Smooth muscle cell (in vitro differentiated cells): ENCODE measurements at regions not wholly inside any gene's neighbourhood (a gene's known extent, or its start where the extent isn't known, plus 50 kb on each side); places are given as distances from the start of the nearest gene placed in this dataset.

ENCODE experiments used
- DNase-seq: peaks from one replicate; lab custom pipeline; 2025; ENCODE audit not compliant: unreplicated experiment; lab: John Stamatoyannopoulos, UW
- H2AFZ ChIP-seq: fragments of 200-600 bp; sonication (generic); 2 replicates; pipeline ENCODE4 v1.6.0; 2016; ENCODE audit warnings: antibody characterized with exemption, low read depth, mild to moderate bottlenecking
- H3F3A ChIP-seq: fragments of 200-600 bp; sonication (generic); 2 replicates; pipeline ENCODE4 v1.6.0; 2017; ENCODE audit warnings: antibody characterized with exemption, low read depth
- H3K27ac ChIP-seq: fragments of 200-600 bp; sonication (generic); 2 replicates; pipeline ENCODE4 v1.5.1; 2016; ENCODE audit warnings: low read depth, mild to moderate bottlenecking
- H3K27me3 ChIP-seq: fragments of 200-600 bp; sonication (generic); 2 replicates; pipeline ENCODE4 v1.6.1; 2016; ENCODE audit warnings: low read depth, mild to moderate bottlenecking
- H3K36me3 ChIP-seq: fragments of 200-600 bp; sonication (generic); 2 replicates; pipeline ENCODE4 v1.5.1; 2016; ENCODE audit warnings: low read depth
- H3K4me1 ChIP-seq: fragments of 200-600 bp; sonication (generic); 2 replicates; pipeline ENCODE4 v1.5.1; 2016; ENCODE audit warnings: low read depth
- H3K4me2 ChIP-seq: fragments of 200-600 bp; sonication (generic); 2 replicates; pipeline ENCODE4 v1.6.0; 2016; ENCODE audit warnings: mild to moderate bottlenecking
- H3K4me3 ChIP-seq: fragments of 200-600 bp; sonication (generic); 2 replicates; pipeline ENCODE4 v1.5.1; 2016; ENCODE audit warnings: mild to moderate bottlenecking
- H3K79me2 ChIP-seq: fragments of 200-600 bp; sonication (generic); 2 replicates; pipeline ENCODE4 v1.6.0; 2016; ENCODE audit warnings: low read depth, mild to moderate bottlenecking
- H3K9ac ChIP-seq: fragments of 200-600 bp; sonication (generic); 2 replicates; pipeline ENCODE4 v1.6.0; 2016; ENCODE audit warnings: low read depth
- H3K9me3 ChIP-seq: fragments of 200-600 bp; sonication (generic); replicated peaks from 2 replicates; pipeline ENCODE4 v1.5.1; 2016; ENCODE audit warnings: low read depth
- H4K20me1 ChIP-seq: fragments of 200-600 bp; sonication (generic); 2 replicates; pipeline ENCODE4 v1.6.0; 2016; ENCODE audit warnings: low read depth
- WGBS: methylation state at CpG from one replicate; pipeline ENCODE4 v1.1.7; 2016; ENCODE audit warnings: low lambda C conversion rate; 5-methylcytosine and 5-hydroxymethylcytosine counted together
- TF ChIP-seq, protein P1 (sequence below): fragments of 200-600 bp; sonication (generic); IDR thresholded peaks from 2 replicates; pipeline ENCODE4 v1.5.1; 2017; ENCODE audit warnings: borderline replicate concordance, mild to moderate bottlenecking, antibody characterized with exemption; ENCODE audit not compliant: insufficient read depth, poor library complexity, severe bottlenecking

DNA sequence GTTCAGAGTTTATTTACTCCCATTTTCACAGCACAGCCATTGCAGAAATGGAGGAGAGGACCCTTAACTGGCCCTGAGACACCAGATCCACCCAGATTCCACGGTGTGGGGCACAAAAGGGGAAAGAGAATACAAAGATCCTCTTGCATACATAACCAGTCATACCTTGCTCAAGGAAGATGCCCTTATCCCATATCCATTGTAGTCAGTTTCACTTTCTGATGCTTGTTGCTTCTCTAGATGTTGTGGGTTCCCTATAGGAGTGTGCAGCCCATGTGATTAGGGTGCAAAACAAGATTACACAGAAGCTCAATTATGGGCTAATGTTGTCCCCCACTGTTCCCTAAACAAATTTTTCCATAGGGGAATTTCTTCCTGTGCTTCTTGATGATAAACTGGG, 1309.0 kb upstream of the PABPC4L start:
- no peak overlapping the region for H3K27ac ChIP-seq
- WGBS, result 100% methylated on average over 1 of the region's 1 CpG
- H3K9ac ChIP-seq, result no peak overlapping the region
- no peaks in the 10 kb centered on the region for H4K20me1 ChIP-seq
- no peak overlapping the region for H3K4me3 ChIP-seq
- no peaks in the 10 kb centered on the region for H3K27me3 ChIP-seq
- H2AFZ ChIP-seq, result no peak overlapping the region
- TF ChIP-seq, protein P1, sequence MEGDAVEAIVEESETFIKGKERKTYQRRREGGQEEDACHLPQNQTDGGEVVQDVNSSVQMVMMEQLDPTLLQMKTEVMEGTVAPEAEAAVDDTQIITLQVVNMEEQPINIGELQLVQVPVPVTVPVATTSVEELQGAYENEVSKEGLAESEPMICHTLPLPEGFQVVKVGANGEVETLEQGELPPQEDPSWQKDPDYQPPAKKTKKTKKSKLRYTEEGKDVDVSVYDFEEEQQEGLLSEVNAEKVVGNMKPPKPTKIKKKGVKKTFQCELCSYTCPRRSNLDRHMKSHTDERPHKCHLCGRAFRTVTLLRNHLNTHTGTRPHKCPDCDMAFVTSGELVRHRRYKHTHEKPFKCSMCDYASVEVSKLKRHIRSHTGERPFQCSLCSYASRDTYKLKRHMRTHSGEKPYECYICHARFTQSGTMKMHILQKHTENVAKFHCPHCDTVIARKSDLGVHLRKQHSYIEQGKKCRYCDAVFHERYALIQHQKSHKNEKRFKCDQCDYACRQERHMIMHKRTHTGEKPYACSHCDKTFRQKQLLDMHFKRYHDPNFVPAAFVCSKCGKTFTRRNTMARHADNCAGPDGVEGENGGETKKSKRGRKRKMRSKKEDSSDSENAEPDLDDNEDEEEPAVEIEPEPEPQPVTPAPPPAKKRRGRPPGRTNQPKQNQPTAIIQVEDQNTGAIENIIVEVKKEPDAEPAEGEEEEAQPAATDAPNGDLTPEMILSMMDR, result no peak
- no peak for DNase-seq
- H3K4me2 ChIP-seq, result no peak overlapping the region
- no peaks in the 10 kb centered on the region for H3K4me1 ChIP-seq
- no peaks in the 10 kb centered on the region for H3F3A ChIP-seq
- H3K36me3 ChIP-seq, result no peaks in the 10 kb centered on the region
- H3K9me3 ChIP-seq, result no peaks in the 10 kb centered on the region
- no peaks in the 10 kb centered on the region for H3K79me2 ChIP-seq

DNA sequence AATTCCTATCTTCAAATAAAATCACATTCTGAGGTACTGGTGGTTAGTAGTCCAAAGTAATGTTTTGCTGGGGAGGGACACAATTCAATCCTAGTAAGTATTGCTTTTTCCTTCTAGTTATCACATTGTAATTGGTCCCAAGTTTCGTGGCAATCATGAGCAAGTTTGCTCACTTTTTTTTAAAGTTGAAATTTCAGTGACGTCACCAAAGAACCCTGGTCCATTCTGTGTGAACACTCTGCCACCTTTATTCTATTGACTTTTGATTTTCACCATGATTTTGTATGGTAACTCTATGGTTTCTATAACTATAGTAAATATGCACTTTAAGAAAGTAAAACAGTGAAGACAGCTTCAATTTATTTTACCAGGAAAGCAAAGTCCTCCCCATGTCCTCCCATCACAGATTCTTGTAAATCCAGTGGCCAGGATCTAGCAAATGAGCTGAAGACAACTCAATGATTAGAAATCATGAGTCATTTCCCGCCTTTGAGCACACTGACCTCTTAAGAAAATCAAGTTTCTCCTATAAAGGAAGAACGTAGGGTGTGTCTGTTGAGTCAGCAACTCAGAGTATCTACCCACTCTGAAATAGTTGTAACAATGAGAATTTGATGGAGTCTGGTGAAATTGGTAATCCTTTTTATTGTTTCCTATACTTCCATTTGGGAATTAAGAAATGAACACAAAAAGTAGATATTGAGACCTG, 1306.6 kb upstream of the PABPC4L start:
- Histone ChIP-seq H3K4me2 (no peak overlapping the region), H3K9ac (no peak overlapping the region), H3K4me3 (no peak overlapping the region), H2AFZ (peak overlapping the region; percentile 1), H3K27ac (no peak overlapping the region), H3K79me2 (no peaks in the 10 kb centered on the region), H3K4me1 (no peaks in the 10 kb centered on the region), H3F3A (no peaks in the 10 kb centered on the region), H3K27me3 (no peaks in the 10 kb centered on the region), H3K36me3 (no peaks in the 10 kb centered on the region), H4K20me1 (no peaks in the 10 kb centered on the region), H3K9me3 (no peaks in the 10 kb centered on the region)
- DNase-seq, result no peak
- 59% methylated on average over 4 of the region's 4 CpGs for WGBS
- TF ChIP-seq, protein P1, result no peak

DNA sequence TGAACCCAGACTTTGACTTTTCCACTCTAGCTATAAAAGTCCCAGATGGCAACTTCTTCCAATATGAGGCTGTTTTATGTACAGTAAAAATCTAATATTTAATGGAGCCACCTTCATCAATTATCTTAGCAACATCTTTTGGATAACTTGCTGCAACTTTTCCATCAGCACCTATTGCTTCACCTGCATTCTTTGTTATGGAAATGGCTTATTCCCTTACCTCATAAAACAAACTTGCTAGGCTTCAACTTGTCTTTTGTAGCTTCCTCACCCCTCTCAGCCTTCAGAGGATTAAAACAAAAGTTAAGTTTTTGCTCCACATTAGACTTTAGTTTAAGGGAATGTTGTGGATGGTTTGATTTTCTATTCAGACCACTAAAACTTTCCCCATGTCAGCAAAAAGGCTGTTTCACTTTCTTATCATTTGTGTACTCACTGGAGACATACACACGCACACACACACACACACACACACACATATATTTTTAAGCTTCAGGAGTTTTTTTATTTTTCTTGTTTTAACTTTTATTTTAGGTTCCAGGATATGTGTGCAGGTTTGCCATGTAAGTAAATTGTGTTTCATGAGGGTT, 1296.1 kb upstream of the PABPC4L start:
- Histone ChIP-seq H3K9me3 (no peaks in the 10 kb centered on the region), H3K4me1 (no peaks in the 10 kb centered on the region), H3K79me2 (no peaks in the 10 kb centered on the region), H3K4me3 (no peak overlapping the region), H3K27ac (no peak overlapping the region), H3K27me3 (no peaks in the 10 kb centered on the region), H2AFZ (no peak overlapping the region), H3F3A (no peaks in the 10 kb centered on the region), H3K9ac (no peak overlapping the region), H4K20me1 (no peaks in the 10 kb centered on the region), H3K36me3 (no peaks in the 10 kb centered on the region), H3K4me2 (no peak overlapping the region)
- TF ChIP-seq, protein P1, result no peak
- DNase-seq, result no peak
- WGBS, result 63% methylated on average over 1 of the region's 1 CpG

DNA sequence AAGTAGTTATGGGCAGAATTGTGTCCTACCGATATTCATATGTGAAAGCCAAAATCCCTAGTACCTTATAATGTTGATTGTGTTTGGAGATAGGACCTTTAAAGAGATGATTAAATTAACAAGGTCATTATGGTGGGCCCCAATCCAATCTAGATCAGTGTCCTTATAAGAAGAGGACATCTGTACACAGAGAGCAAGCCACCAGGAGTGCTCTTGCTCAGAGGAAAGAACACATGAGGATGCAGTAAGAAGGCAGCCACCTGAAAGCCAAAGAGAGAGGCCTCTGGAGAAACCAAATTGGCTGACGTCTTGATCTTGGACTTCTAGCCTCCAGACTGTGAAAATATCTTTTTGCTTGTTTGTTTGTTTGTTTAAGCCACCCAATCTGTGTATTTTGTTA, 1290.8 kb upstream of the PABPC4L start:
- Histone ChIP-seq H3K36me3 (no peaks in the 10 kb centered on the region), H3K9me3 (no peaks in the 10 kb centered on the region), H3K79me2 (no peaks in the 10 kb centered on the region), H2AFZ (no peak overlapping the region), H3K4me2 (no peak overlapping the region), H3K27ac (no peak overlapping the region), H3K4me3 (no peak overlapping the region), H3K27me3 (no peaks in the 10 kb centered on the region), H3K9ac (no peak overlapping the region), H4K20me1 (no peaks in the 10 kb centered on the region), H3K4me1 (no peaks in the 10 kb centered on the region), H3F3A (no peaks in the 10 kb centered on the region)
- TF ChIP-seq, protein P1, result no peak
- DNase-seq, result no peak
- WGBS, result 82% methylated on average over 2 of the region's 2 CpGs
